ENCODE measurements at regions not wholly inside any gene's neighbourhood (a gene's known extent, or its start where the extent isn't known, plus 50 kb on each side); places are given as distances from the start of the nearest gene placed in this dataset.

- Mint-ChIP-seq H3K4me3 (no peak overlapping the region), H3K27me3 (no peaks in the 10 kb centered on the region), H3K27ac (no peak overlapping the region), H3K36me3 (no peaks in the 10 kb centered on the region), H3K9me3 (peaks cover 0 to 2% (median 0%) of the 10 kb centered on the region in 7 donors), H3K4me1 (no peaks in the 10 kb centered on the region)
- ATAC-seq (ENCODE audit: low read depth in 2 of 2) (no peak), DNase-seq (no peak)
Measured at GRCh38 chr5:91848453-91848852, 465.3 kb upstream of the ARRDC3 start.

- Mint-ChIP-seq H3K36me3 (no peaks in the 10 kb centered on the region), H3K27me3 (no peaks in the 10 kb centered on the region), H3K27ac (no peak overlapping the region), H3K4me3 (no peak overlapping the region), H3K4me1 (no peaks in the 10 kb centered on the region), H3K9me3 (no peaks in the 10 kb centered on the region)
- ATAC-seq (ENCODE audit: low read depth in 2 of 2) (no peak), DNase-seq (no peak)
Measured at GRCh38 chr5:91841423-91841822, 458.3 kb upstream of the ARRDC3 start.

GRCh38 chr5:91840412-91840811 is 457.3 kb upstream of the ARRDC3 start:
- H3K9me3 Mint-ChIP-seq: no peaks in the 10 kb centered on the region
- H3K4me3 Mint-ChIP-seq: no peak overlapping the region
- ATAC-seq (ENCODE audit: low read depth in 2 of 2) (no peak), DNase-seq (no peak)
- no peak overlapping the region for H3K27ac Mint-ChIP-seq
- H3K4me1 Mint-ChIP-seq: no peaks in the 10 kb centered on the region
- no peaks in the 10 kb centered on the region for H3K36me3 Mint-ChIP-seq
- no peaks in the 10 kb centered on the region for H3K27me3 Mint-ChIP-seq

GRCh38 chr5:91839721-91840120 is 456.6 kb upstream of the ARRDC3 start:
- ATAC-seq (ENCODE audit: low read depth in 2 of 2) (no peak), DNase-seq (no peak)
- no peaks in the 10 kb centered on the region for H3K4me1 Mint-ChIP-seq
- no peaks in the 10 kb centered on the region for H3K9me3 Mint-ChIP-seq
- no peaks in the 10 kb centered on the region for H3K36me3 Mint-ChIP-seq
- H3K4me3 Mint-ChIP-seq: no peak overlapping the region
- no peaks in the 10 kb centered on the region for H3K27me3 Mint-ChIP-seq
- H3K27ac Mint-ChIP-seq: no peak overlapping the region

- H3K27ac Mint-ChIP-seq: no peak overlapping the region
- no peaks in the 10 kb centered on the region for H3K36me3 Mint-ChIP-seq
- no peak overlapping the region for H3K4me3 Mint-ChIP-seq
- DNase-seq (no peak), ATAC-seq (ENCODE audit: low read depth in 2 of 2) (no peak)
- H3K4me1 Mint-ChIP-seq: no peaks in the 10 kb centered on the region
- H3K9me3 Mint-ChIP-seq: no peaks in the 10 kb centered on the region
- no peaks in the 10 kb centered on the region for H3K27me3 Mint-ChIP-seq
Measured at GRCh38 chr5:91839233-91839632, 456.1 kb upstream of the ARRDC3 start.

GRCh38 chr5:91830361-91830953 is 447.3 kb upstream of the ARRDC3 start:
- Mint-ChIP-seq H3K4me3 (no peak overlapping the region), H3K4me1 (no peaks in the 10 kb centered on the region), H3K27ac (no peak overlapping the region), H3K9me3 (peaks cover 0 to 4% (median 0%) of the 10 kb centered on the region in 7 donors), H3K27me3 (no peaks in the 10 kb centered on the region), H3K36me3 (no peaks in the 10 kb centered on the region)
- no peak for ATAC-seq (ENCODE audit: low read depth in 2 of 2)
- DNase-seq: no peak

- Mint-ChIP-seq H3K4me1 (no peaks in the 10 kb centered on the region), H3K27ac (no peak overlapping the region), H3K9me3 (peaks cover 0 to 4% (median 0%) of the 10 kb centered on the region in 7 donors), H3K27me3 (no peaks in the 10 kb centered on the region), H3K4me3 (no peak overlapping the region), H3K36me3 (no peaks in the 10 kb centered on the region)
- no peak for ATAC-seq (ENCODE audit: low read depth in 2 of 2)
- no peak for DNase-seq
Measured at GRCh38 chr5:91825618-91826017, 442.5 kb upstream of the ARRDC3 start.

GRCh38 chr5:91824406-91824805 is 441.3 kb upstream of the ARRDC3 start:
- no peak overlapping the region for H3K4me3 Mint-ChIP-seq
- no peaks in the 10 kb centered on the region for H3K4me1 Mint-ChIP-seq
- ATAC-seq (ENCODE audit: low read depth in 2 of 2): no peak
- DNase-seq: no peak
- H3K36me3 Mint-ChIP-seq: no peaks in the 10 kb centered on the region
- peaks cover 0 to 4% (median 0%) of the 10 kb centered on the region in 7 donors for H3K9me3 Mint-ChIP-seq
- no peaks in the 10 kb centered on the region for H3K27me3 Mint-ChIP-seq
- no peak overlapping the region for H3K27ac Mint-ChIP-seq

GRCh38 chr5:91820874-91821273 is 437.8 kb upstream of the ARRDC3 start:
- H3K4me1 Mint-ChIP-seq: no peaks in the 10 kb centered on the region
- DNase-seq: no peak
- H3K27ac Mint-ChIP-seq: no peak overlapping the region
- no peak overlapping the region for H3K4me3 Mint-ChIP-seq
- peaks cover 0 to 2% (median 0%) of the 10 kb centered on the region in 7 donors for H3K9me3 Mint-ChIP-seq
- ATAC-seq (ENCODE audit: low read depth in 2 of 2): no peak
- no peaks in the 10 kb centered on the region for H3K27me3 Mint-ChIP-seq
- no peaks in the 10 kb centered on the region for H3K36me3 Mint-ChIP-seq

- H3K27me3 Mint-ChIP-seq: no peaks in the 10 kb centered on the region
- DNase-seq (no peak), ATAC-seq (ENCODE audit: low read depth in 2 of 2) (no peak)
- no peaks in the 10 kb centered on the region for H3K36me3 Mint-ChIP-seq
- no peak overlapping the region for H3K27ac Mint-ChIP-seq
- no peaks in the 10 kb centered on the region for H3K4me1 Mint-ChIP-seq
- H3K9me3 Mint-ChIP-seq: peaks cover 0 to 4% (median 0%) of the 10 kb centered on the region in 7 donors
- H3K4me3 Mint-ChIP-seq: no peak overlapping the region
Measured at GRCh38 chr5:91816681-91817080, 433.6 kb upstream of the ARRDC3 start.

- no peaks in the 10 kb centered on the region for H3K4me1 Mint-ChIP-seq
Measured at GRCh38 chr5:91797576-91797975, 414.5 kb upstream of the ARRDC3 start.

GRCh38 chr5:91794856-91795548 is 411.9 kb upstream of the ARRDC3 start:
- H3K4me1 Mint-ChIP-seq: no peaks in the 10 kb centered on the region
- H3K36me3 Mint-ChIP-seq: no peaks in the 10 kb centered on the region
- DNase-seq (no peak), ATAC-seq (ENCODE audit: low read depth in 2 of 2) (no peak)
- peaks cover 0 to 7% (median 0%) of the 10 kb centered on the region in 7 donors for H3K9me3 Mint-ChIP-seq
- no peak overlapping the region for H3K4me3 Mint-ChIP-seq
- H3K27me3 Mint-ChIP-seq: no peaks in the 10 kb centered on the region
- H3K27ac Mint-ChIP-seq: no peak overlapping the region

More at GRCh38 chr5:91797576-91797975, 414.5 kb upstream of the ARRDC3 start:
- Mint-ChIP-seq H3K4me3 (no peak overlapping the region), H3K36me3 (peaks cover 0 to 8% of the 10 kb centered on the region in 2 donors), H3K27ac (no peak overlapping the region), H3K27me3 (no peaks in the 10 kb centered on the region), H3K9me3 (peaks cover 6 to 26% (median 11%) of the 10 kb centered on the region in 7 donors)
- ATAC-seq (ENCODE audit: low read depth in 2 of 2) (no peak), DNase-seq (no peak)

- peaks cover 0 to 7% (median 0%) of the 10 kb centered on the region in 7 donors for H3K9me3 Mint-ChIP-seq
- H3K4me1 Mint-ChIP-seq: no peaks in the 10 kb centered on the region
- no peaks in the 10 kb centered on the region for H3K27me3 Mint-ChIP-seq
- H3K4me3 Mint-ChIP-seq: no peak overlapping the region
- ATAC-seq (ENCODE audit: low read depth in 2 of 2): no peak
- DNase-seq: no peak
- no peak overlapping the region for H3K27ac Mint-ChIP-seq
- no peaks in the 10 kb centered on the region for H3K36me3 Mint-ChIP-seq
Measured at GRCh38 chr5:91794455-91794854, 411.3 kb upstream of the ARRDC3 start.

- H3K27me3 Mint-ChIP-seq: no peaks in the 10 kb centered on the region
- H3K4me1 Mint-ChIP-seq: no peaks in the 10 kb centered on the region
- H3K36me3 Mint-ChIP-seq: no peaks in the 10 kb centered on the region
- H3K27ac Mint-ChIP-seq: no peak overlapping the region
- H3K9me3 Mint-ChIP-seq: peaks cover 0 to 4% (median 1%) of the 10 kb centered on the region in 7 donors
- ATAC-seq (ENCODE audit: low read depth in 2 of 2): no peak
- DNase-seq: no peak
- no peak overlapping the region for H3K4me3 Mint-ChIP-seq
Measured at GRCh38 chr5:91787718-91788117, 404.6 kb upstream of the ARRDC3 start.
